GM21529 (cell line): ENCODE measurements at regions not wholly inside any gene's neighbourhood (a gene's known extent, or its start where the extent isn't known, plus 50 kb on each side); places are given as distances from the start of the nearest gene placed in this dataset.

ENCODE experiments used
- ATAC-seq: cut with Tn5 transposase; IDR thresholded peaks from one replicate; pipeline ENCODE4 v1.9.1; 2021; ENCODE audit not compliant: unreplicated experiment

- ATAC-seq, result peak; percentile 54
These were observed 111.2 kb downstream of the LRRC70 start for GRCh38 chr5:62689599-62690368.

DNA sequence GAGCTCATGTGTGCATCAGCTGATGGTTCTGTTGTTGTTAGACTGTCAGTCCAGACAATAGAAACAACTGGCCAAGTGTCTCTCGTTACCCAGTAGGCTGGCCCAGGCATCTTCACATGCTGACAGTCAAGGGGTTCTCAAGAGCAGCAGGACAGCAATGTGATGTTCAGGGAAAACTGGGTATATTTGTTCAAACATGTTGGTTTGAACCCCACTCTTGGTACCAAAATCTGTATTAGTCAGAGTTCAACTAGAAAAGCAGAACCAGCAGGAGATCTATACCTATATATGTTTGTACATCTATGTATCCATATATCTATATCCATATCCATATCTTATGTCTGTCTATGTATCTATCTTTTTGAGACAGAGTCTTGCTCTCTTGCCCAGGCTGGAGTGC is 108.1 kb downstream of the LRRC70 start:
- ATAC-seq, result no peak

DNA sequence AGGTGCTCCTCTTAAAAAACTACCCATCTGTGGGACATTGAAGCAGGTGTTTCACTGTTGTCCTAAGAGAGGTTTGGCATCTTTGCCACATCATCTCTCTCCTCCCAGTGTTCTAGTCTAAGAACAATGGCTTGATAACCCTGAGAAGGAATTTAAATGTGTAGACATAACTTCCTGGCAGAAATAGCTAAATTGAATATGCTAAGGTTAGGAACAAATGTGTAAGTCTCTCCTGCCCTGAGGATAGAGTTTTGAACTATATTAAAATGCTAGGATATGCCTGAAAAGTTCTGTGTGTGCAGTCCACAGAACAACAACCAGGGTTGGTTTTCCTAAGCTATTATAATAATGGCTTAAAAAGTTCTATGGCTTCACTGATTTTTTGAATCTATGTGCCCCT is 106.6 kb downstream of the LRRC70 start:
- ATAC-seq, result no peak

- ATAC-seq, result no peak
These were observed 105.7 kb downstream of the LRRC70 start for GRCh38 chr5:62684310-62684709.

DNA sequence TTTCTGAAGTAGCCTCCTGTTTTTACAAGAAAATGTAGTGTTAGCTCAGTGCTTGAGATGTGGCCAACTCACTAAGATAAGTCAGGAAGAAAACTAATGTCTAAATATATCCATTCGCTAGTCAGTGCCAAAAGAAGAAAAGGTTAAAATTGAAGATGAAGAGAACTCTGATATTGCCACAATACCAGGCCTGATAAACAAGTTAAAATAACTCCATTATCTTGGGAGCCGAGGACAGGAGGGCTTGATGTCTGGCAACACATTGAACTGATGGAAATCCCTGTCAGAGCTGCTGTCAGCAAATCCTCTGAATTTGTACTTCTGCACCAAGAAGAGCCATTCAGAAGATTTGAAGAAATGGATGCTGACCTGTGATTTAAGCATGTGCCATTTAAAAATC is 103.4 kb downstream of the LRRC70 start:
- no peak for ATAC-seq

- ATAC-seq, result no peak
These were observed 102.7 kb downstream of the LRRC70 start for GRCh38 chr5:62681117-62681850.

DNA sequence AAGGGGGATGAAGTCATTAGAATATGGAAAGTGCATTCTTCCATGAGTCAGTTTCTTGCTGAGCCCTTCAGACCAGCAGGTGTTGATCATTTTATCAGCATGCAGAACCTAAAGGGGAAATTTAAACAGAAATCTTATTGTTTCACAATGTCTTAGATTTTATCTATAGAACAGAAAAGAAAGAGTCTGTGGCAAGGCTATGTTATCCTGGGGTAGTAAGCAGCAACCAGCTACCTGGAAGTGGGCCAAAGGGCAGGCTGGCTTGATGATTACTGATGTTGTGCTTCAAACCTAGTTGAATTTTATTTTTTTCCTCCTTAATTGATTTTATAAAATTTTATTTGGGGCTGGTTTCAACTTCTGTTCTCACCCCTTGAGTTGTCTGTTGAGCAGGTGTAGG is 101.5 kb downstream of the LRRC70 start:
- ATAC-seq, result no peak
